Activated CD4-positive, alpha-beta memory T cell treated with anti-CD3 and anti-CD28 coated beads for 36 hours (primary cell): ENCODE measurements at regions not wholly inside any gene's neighbourhood (a gene's known extent, or its start where the extent isn't known, plus 50 kb on each side); places are given as distances from the start of the nearest gene placed in this dataset.

Experiments used
- CTCF ChIA-PET: fragments of 350-600 bp; sonication (Branson Sonifier 250); formaldehyde crosslinking; loops from one replicate; lab custom pipeline; 2021; ENCODE audit warnings: antibody characterized with exemption, inconsistent platforms; lab: Charles Lee
- POLR2A ChIA-PET: fragments of 350-600 bp; sonication (Branson Sonifier 250); formaldehyde crosslinking; loops from one replicate; lab custom pipeline; 2021; ENCODE audit warnings: antibody characterized with exemption; lab: Charles Lee
- DNase-seq: peaks from one replicate; pipeline ENCODE4 v3.0.0-alpha.2; 2020
- H3K27ac Mint-ChIP-seq: one replicate; pipeline ENCODE4 v1.8.0; 2021; ENCODE audit warnings: mixed read lengths
- H3K27me3 Mint-ChIP-seq: one replicate; pipeline ENCODE4 v1.8.0; 2021; ENCODE audit warnings: mixed read lengths
- H3K36me3 Mint-ChIP-seq: one replicate; pipeline ENCODE4 v1.8.0; 2021; ENCODE audit warnings: mixed read lengths
- H3K4me1 Mint-ChIP-seq: one replicate; pipeline ENCODE4 v1.8.0; 2021; ENCODE audit warnings: low read depth, mixed read lengths
- H3K4me3 Mint-ChIP-seq: one replicate; pipeline ENCODE4 v1.8.0; 2021; ENCODE audit warnings: mild to moderate bottlenecking, mixed read lengths
- H3K9me3 Mint-ChIP-seq: one replicate; pipeline ENCODE4 v1.8.0; 2021; ENCODE audit warnings: mixed read lengths
- intact Hi-C: fragments of 100-400 bp; cut with micrococcal nuclease; formaldehyde crosslinking; loops from one replicate; pipeline ENCODE4 v1.15.1; 2023

- ChIA-PET POLR2A (no interaction called here), CTCF (no interaction called here)
- Mint-ChIP-seq H3K4me3 (no peak overlapping the region), H3K27me3 (no peaks in the 10 kb centered on the region), H3K36me3 (no peaks in the 10 kb centered on the region), H3K4me1 (no peaks in the 10 kb centered on the region), H3K27ac (no peak overlapping the region), H3K9me3 (peaks cover 37% of the 10 kb centered on the region)
- intact Hi-C loops: no loop called here
- DNase-seq: no peak
Observed at GRCh38 chr7:52431082-52431815, 604.2 kb upstream of the POM121L12 start.

- Mint-ChIP-seq H3K27me3 (no peaks in the 10 kb centered on the region), H3K27ac (no peak overlapping the region), H3K9me3 (peaks cover 7% of the 10 kb centered on the region), H3K4me3 (no peak overlapping the region), H3K36me3 (no peaks in the 10 kb centered on the region), H3K4me1 (no peaks in the 10 kb centered on the region)
- DNase-seq: no peak
- ChIA-PET POLR2A (no interaction called here), CTCF (no interaction called here)
- intact Hi-C loops: no loop called here
Observed at GRCh38 chr7:52423251-52423650, 612.2 kb upstream of the POM121L12 start.

GRCh38 chr7:52413051-52413450 is 622.4 kb upstream of the POM121L12 start:
- Mint-ChIP-seq H3K9me3 (peaks cover 15% of the 10 kb centered on the region), H3K4me1 (no peaks in the 10 kb centered on the region), H3K36me3 (no peaks in the 10 kb centered on the region), H3K27ac (no peak overlapping the region), H3K4me3 (no peak overlapping the region), H3K27me3 (no peaks in the 10 kb centered on the region)
- POLR2A ChIA-PET: no interaction called here
- CTCF ChIA-PET: interaction anchor here (0.6 kb wide), 1 partner anchor 163 kb away, joined by 3 read pairs; no protein-coding TSS in a partner anchor
- intact Hi-C loops: no loop called here
- DNase-seq: no peak

GRCh38 chr7:52410032-52410431 is 625.4 kb upstream of the POM121L12 start:
- ChIA-PET CTCF (no interaction called here), POLR2A (no interaction called here)
- Mint-ChIP-seq H3K27ac (no peak overlapping the region), H3K27me3 (no peaks in the 10 kb centered on the region), H3K4me1 (no peaks in the 10 kb centered on the region), H3K4me3 (no peak overlapping the region), H3K36me3 (no peaks in the 10 kb centered on the region), H3K9me3 (peaks cover 13% of the 10 kb centered on the region)
- intact Hi-C loops: no loop called here
- no peak for DNase-seq

GRCh38 chr7:52406808-52407207 is 628.6 kb upstream of the POM121L12 start:
- ChIA-PET POLR2A (no interaction called here), CTCF (no interaction called here)
- DNase-seq: no peak
- intact Hi-C loops: no loop called here
- no peaks in the 10 kb centered on the region for H3K4me1 Mint-ChIP-seq
- no peaks in the 10 kb centered on the region for H3K36me3 Mint-ChIP-seq
- peaks cover 7% of the 10 kb centered on the region for H3K9me3 Mint-ChIP-seq
- no peak overlapping the region for H3K27ac Mint-ChIP-seq
- no peaks in the 10 kb centered on the region for H3K27me3 Mint-ChIP-seq
- H3K4me3 Mint-ChIP-seq: no peak overlapping the region

GRCh38 chr7:52382731-52383130 is 652.7 kb upstream of the POM121L12 start:
- intact Hi-C loops: no loop called here
- Mint-ChIP-seq H3K4me1 (no peaks in the 10 kb centered on the region), H3K27ac (no peak overlapping the region), H3K4me3 (no peak overlapping the region), H3K27me3 (no peaks in the 10 kb centered on the region), H3K9me3 (peaks cover 15% of the 10 kb centered on the region), H3K36me3 (no peaks in the 10 kb centered on the region)
- no peak for DNase-seq
- ChIA-PET POLR2A (no interaction called here), CTCF (no interaction called here)

- intact Hi-C loops: no loop called here
- H3K4me3 Mint-ChIP-seq: no peak overlapping the region
Observed at GRCh38 chr7:52369922-52370321, 665.5 kb upstream of the POM121L12 start.

GRCh38 chr7:52365349-52365748 is 670.1 kb upstream of the POM121L12 start:
- POLR2A ChIA-PET: no interaction called here
- no peak for DNase-seq
- CTCF ChIA-PET: no interaction called here
- Mint-ChIP-seq H3K27ac (no peak overlapping the region), H3K36me3 (no peaks in the 10 kb centered on the region), H3K4me3 (no peak overlapping the region), H3K9me3 (peaks cover 6% of the 10 kb centered on the region), H3K27me3 (no peaks in the 10 kb centered on the region), H3K4me1 (no peaks in the 10 kb centered on the region)
- intact Hi-C loops: no loop called here

More at GRCh38 chr7:52369922-52370321, 665.5 kb upstream of the POM121L12 start:
- H3K9me3 Mint-ChIP-seq: peaks cover 2% of the 10 kb centered on the region
- ChIA-PET CTCF (no interaction called here), POLR2A (no interaction called here)
- no peaks in the 10 kb centered on the region for H3K36me3 Mint-ChIP-seq
- no peak for DNase-seq
- H3K4me1 Mint-ChIP-seq: no peaks in the 10 kb centered on the region
- H3K27me3 Mint-ChIP-seq: no peaks in the 10 kb centered on the region
- no peak overlapping the region for H3K27ac Mint-ChIP-seq

- Mint-ChIP-seq H3K36me3 (no peaks in the 10 kb centered on the region), H3K4me3 (no peak overlapping the region), H3K27ac (no peak overlapping the region), H3K4me1 (no peaks in the 10 kb centered on the region), H3K27me3 (no peaks in the 10 kb centered on the region), H3K9me3 (peaks cover 6% of the 10 kb centered on the region)
- intact Hi-C loops: no loop called here
- ChIA-PET CTCF (no interaction called here), POLR2A (no interaction called here)
- no peak for DNase-seq
Observed at GRCh38 chr7:52362521-52362920, 672.9 kb upstream of the POM121L12 start.

- Mint-ChIP-seq H3K4me1 (no peaks in the 10 kb centered on the region), H3K4me3 (no peak overlapping the region), H3K27ac (no peak overlapping the region), H3K36me3 (no peaks in the 10 kb centered on the region), H3K9me3 (peaks cover 10% of the 10 kb centered on the region), H3K27me3 (no peaks in the 10 kb centered on the region)
- ChIA-PET POLR2A (no interaction called here), CTCF (no interaction called here)
- intact Hi-C loops: no loop called here
- no peak for DNase-seq
Observed at GRCh38 chr7:52360541-52360940, 674.9 kb upstream of the POM121L12 start.

GRCh38 chr7:52355053-52355452 is 680.4 kb upstream of the POM121L12 start:
- Mint-ChIP-seq H3K4me1 (no peaks in the 10 kb centered on the region), H3K36me3 (no peaks in the 10 kb centered on the region), H3K27me3 (no peaks in the 10 kb centered on the region), H3K4me3 (no peak overlapping the region), H3K9me3 (peaks cover 20% of the 10 kb centered on the region), H3K27ac (no peak overlapping the region)
- intact Hi-C loops: no loop called here
- POLR2A ChIA-PET: no interaction called here
- DNase-seq: no peak
- CTCF ChIA-PET: no interaction called here

GRCh38 chr7:52352013-52352981 is 683.1 kb upstream of the POM121L12 start:
- H3K4me1 Mint-ChIP-seq: no peaks in the 10 kb centered on the region
- H3K27me3 Mint-ChIP-seq: no peaks in the 10 kb centered on the region
- DNase-seq: no peak
- H3K36me3 Mint-ChIP-seq: no peaks in the 10 kb centered on the region
- no peak overlapping the region for H3K4me3 Mint-ChIP-seq
- peaks cover 26% of the 10 kb centered on the region for H3K9me3 Mint-ChIP-seq
- CTCF ChIA-PET: no interaction called here
- intact Hi-C loops: no loop called here
- no peak overlapping the region for H3K27ac Mint-ChIP-seq
- POLR2A ChIA-PET: no interaction called here
